HG03060 (cell line): ENCODE measurements at regions not wholly inside any gene's neighbourhood (a gene's known extent, or its start where the extent isn't known, plus 50 kb on each side); places are given as distances from the start of the nearest gene placed in this dataset.
"Not testable (repeated sequence)": the region's sequence is repeated elsewhere in the genome, so short reads cannot be mapped to it uniquely, and the experiment has no call there.

Experiments
- ATAC-seq: cut with Tn5 transposase; IDR thresholded peaks from one replicate; pipeline ENCODE4 v1.9.1; 2021; ENCODE audit warnings: low read depth, moderate number of reproducible peaks; ENCODE audit not compliant: unreplicated experiment

DNA sequence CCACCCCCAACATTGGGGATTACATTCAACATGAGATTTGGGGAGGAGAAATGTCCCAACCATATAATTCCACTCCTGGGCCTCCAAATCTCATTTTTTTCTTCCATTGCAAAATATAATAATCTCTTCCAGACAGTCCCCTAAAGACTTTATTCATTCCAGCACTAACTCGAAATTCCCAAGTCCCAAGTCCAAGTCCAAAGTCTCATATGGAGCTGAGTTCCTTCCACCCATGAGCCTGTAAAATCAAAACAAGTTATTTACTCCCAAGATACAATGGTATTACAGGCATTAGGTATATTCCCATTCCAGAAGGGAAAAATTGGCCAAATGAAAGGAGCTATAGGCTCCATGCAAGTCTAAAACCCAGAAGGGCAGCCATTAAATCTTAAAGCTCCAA is 56.7 kb downstream of the P2RY1 start:
- ATAC-seq: no peak

DNA sequence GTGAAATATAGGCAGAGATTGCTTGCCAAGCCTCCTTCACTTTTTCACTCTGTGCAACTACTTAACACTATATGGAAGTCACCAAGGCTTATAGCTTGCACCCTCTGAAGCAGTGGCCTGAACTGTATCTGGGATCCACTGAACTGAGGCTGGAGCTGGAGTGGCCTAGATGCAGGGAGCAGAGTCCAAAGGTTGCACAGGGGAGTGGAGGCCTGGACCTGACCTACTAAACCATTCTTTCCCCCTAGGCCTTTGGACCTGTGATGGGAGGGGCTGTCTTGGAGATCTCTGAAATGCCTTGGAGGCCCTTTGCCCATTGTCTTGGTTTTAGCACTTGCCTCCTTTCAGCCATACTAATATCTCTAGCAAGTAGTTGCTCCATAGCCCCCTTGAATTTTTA is 57.5 kb downstream of the P2RY1 start:
- no peak for ATAC-seq

DNA sequence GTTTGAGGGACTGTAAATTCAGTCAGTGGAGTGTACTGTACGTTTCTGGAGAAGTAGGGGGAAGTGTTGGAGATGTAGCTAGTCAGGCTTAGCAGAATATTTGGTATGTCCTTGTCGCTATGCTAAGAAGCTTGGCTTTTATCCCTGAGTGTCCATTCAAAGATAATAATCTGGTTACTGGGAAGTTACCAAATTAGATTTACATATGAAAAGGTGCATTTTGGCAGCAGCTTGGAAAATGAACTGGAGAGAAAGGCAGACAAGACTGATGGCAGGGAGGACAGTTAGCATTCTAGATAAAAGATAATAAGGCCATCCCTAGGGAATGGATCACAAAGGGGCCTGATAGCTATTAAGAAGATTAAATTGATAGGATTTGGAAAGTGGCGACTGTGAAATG is 58.7 kb downstream of the P2RY1 start:
- no peak for ATAC-seq

DNA sequence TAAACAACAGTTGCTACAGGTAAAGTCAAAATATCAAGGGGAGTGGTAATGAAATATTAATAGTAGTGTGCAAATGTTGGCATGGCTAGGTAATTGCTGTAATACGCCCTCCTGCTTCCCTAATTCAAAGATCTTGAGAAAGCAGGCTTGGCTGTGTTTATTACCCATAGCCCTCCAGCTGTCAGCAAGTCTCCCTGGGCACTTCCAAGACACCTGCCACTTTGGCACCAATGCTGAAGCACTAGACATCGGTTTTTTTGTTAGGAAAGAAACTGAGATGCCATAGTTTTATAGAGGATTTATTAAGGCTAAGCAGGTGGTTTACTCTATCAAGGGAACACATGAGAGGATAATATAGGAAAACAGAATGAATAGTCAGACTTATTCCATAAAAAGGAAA is 64.4 kb downstream of the P2RY1 start:
- no peak for ATAC-seq

DNA sequence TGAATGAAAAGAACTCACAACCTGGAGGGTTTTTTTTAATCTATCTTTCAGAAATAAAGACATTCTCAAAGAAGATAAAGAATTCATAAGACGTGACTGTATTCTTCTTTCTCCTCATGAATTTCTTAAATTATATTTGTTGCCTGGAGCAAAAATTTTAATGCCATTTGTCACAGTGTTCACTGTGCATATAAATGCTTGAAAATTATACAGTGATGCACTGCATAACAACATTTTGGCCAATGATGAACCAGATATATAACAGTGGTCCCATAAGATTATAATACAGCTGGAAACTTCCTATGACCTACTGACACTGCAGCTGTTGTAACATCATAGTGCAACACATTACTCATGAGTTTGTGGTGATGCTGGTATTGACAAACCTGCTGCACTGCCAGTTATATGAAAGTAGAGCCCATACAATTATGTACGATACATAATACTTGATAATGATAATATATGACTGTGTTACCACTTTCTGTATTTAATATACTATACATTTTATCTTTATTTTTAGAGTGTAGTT is 67.3 kb downstream of the P2RY1 start:
- no peak for ATAC-seq

DNA sequence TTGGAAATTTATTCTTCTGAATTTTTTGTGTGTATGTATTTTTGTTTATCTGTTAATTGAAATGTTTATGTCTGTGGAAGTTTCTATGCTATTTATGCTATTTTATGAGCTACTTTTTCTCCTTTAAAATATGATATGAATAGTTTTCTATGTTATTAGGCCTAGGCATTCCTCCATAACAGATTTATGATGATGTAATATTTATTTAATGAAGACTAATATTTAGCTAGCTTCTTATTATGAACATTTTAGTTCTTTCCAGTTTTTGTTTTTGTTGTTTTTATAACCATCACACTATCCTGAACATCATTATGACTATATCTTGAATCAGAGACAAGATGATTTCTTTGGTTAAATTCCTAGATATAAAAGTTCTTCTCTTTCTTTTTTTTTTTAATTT is 70.7 kb downstream of the P2RY1 start:
- ATAC-seq: no peak

DNA sequence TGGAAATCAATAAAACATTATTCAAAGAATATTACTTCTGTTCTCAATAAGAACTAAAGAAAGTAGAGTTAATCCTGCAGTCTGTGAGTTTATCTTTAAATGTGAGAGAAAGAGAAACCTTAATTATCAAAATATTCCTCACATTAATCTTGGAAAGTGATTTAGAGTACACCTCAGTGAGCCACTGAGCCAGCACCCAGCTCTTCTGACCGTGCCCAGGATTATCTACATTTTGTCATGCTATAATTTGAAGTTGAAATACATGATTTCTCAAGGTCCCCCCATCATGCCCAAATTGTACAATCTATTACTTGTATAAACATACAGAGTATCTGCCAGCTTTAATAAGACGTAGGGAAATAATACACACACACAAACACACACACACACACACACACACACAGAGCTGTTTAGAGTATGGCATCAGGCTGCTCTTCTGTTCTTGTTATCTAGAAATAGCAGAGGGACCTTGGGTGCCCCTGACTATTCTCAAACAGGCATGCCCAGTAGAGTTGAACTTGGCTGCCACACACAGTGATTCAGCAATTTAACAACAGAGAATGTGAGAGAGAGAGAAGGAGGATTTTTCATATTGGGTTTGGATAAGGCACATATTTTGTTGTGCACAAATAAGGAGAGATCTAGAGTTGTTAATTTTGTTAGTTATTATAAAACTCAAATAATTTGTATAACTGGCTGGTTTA is 74.4 kb downstream of the P2RY1 start:
- ATAC-seq: no peak

DNA sequence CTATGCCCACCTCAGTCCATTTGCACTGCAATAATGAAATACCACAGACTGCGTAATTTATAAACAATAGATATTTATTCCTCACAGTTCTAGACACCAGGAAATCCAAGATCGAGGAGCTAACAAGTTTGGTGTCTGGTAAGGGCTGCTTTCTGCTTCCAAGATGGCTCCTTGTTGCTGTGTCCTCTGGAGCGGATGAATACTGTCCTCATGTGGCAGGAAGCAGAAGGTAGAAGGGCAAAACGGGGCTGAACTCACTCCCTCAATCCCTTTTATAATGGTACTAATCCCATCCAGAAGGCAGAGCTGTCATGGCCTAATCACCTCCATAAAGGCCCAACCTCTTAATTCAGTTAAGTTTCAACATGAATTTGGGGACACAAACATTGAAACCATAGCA is 75.3 kb downstream of the P2RY1 start:
- ATAC-seq: no peak

DNA sequence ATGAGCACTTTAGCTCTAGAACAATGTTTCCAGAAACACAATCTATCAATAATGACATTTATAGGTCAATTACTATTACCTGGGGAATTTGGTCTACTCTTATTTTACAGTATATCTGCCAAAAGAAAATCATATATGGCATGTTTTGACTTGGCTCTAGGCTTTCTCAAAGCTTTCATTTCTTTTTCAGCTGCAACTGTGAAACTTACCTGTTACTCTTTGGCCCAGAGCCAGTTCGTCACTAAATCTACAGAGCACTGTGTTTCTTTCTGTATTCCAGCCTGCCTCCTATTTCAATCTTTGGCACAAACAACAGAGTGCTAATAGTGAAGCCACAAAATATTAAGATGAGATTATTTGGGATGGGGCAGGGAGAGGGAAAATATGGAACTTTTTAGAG is 76.0 kb downstream of the P2RY1 start:
- no peak for ATAC-seq

DNA sequence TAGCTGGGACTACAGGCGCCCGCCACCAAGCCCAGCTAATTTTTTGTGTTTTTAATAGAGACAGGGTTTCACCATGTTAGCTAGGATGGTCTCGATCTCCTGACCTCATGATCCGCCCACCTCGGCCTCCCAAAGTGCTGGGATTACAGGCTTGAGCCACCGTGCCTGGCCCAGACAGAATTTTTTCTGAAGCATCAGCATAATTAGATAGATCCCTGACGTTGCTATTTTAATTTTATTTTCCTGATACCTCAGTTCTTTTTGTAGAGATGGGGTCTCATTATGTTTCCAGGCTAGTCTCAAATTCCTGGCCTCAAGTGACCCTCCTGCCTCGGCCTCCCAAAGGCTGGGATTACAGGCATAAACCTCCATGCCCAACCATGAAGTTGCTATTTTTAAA is 79.8 kb downstream of the P2RY1 start:
- ATAC-seq: not testable (repeated sequence)

DNA sequence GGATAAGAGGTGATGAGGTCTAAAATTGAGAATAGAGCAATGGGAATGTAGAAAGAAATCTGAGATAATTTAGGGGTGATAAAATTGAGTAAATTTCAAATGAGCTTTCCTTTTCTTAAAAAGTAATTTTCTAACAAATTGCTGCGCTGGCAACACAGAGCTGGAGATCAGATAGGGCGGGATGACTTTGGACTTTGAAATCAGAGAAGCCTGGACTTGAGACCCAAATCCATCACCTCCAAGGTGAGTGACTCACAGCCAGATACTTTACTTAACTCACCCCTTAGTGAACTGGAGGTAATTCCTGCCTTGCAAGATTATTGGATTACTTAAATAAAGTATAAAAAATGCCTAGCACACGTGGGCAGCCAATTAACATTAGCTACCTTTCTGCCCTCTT is 80.8 kb downstream of the P2RY1 start:
- no peak for ATAC-seq

DNA sequence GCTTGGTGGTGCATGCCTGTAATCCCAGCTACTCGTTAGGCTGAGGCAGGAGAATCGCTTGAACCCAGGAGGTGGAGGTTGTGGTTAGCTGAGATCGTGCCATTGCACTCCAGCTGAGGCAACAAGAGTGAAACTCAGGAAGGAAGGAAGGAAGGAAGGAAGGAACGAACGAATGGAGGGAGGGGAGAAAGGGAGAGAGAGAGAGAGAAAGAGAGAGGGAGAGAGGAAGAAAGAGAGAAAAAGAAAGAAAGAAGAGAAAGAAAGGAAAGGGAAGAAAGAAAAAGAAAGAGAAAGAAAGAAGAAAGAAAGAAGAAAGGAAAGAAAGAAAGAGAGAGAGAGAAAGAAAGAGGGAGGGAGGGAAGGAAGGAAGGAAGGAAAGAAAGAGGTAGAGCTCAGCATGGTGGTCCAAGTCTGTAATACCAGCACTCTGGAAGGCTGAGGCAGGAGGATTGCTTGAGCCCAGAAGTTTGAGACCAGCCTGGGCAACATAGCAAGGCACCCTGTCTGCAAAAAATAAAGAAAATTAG is 81.9 kb downstream of the P2RY1 start:
- ATAC-seq: no peak

DNA sequence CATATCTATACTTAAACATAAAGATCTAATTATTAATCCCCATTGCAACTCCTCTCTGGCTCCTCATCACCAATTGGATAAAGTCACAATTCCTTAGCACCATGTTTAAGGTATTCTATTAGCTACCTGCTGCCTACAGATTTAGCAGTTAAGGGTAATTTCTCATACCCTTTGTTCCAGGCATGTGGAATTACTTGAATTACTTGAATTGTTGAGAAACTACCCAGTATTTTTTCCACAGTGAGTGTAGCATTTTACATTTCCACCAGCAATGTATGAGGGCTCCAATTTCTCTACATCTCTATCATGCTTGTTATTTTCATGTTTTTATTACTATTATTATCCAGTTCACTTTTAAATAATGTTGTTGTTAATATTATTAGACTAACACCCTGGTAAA is 86.4 kb downstream of the P2RY1 start:
- ATAC-seq: no peak

DNA sequence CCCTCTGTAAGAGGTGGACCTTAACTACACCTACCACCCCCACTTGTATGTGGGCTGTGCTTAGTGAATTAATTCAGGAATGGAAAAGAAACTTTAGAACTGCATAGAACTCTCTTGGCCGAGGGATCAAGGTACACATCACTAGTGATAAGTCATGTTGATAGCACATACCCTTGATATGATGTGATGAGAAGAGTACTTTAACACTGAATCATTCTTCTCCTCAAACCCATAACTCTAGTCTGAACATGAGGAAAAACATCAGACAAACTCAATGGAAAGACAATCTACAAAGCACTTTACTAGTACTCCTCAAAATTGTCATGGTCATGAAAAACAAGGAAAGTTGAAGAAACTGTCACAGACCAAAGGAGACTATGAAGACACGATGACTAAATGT is 87.6 kb downstream of the P2RY1 start:
- no peak for ATAC-seq

DNA sequence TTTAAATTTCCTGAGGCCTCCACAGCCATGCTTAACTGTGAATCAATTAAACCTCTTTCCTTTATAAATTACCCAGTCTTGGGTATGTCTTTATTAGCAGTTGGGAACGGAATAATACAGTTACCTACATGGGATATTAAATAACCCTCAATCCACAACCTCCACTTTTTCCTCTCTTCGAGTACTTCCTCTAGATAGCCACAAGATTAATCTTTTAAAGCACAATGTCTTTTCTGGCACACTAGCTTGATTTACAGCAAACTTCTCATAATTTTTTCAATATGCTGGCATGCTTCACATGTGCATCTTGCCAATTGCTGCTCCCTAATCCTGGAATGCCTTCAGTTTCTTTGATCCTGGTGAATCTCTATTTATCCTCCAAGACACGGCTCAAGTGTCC is 92.2 kb downstream of the P2RY1 start:
- ATAC-seq: no peak

DNA sequence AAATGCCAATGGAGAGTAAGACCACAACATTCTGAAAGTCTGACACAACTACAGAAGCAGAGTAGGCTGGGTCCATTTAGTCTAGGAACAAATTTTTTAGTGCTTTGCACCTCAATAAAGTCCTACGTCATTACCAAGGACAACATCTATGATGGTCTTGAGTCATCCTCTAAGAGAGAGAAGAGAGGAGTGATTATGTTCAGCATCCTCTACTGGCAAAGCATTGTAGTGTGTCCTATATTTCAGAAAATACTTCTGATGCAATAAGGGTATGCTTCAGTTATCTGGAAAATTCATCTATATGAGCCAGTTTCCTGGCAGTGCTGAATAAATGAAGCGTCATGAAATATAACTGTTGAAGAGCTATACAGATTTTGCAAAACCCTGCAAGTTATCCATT is 95.6 kb downstream of the P2RY1 start:
- ATAC-seq: no peak

DNA sequence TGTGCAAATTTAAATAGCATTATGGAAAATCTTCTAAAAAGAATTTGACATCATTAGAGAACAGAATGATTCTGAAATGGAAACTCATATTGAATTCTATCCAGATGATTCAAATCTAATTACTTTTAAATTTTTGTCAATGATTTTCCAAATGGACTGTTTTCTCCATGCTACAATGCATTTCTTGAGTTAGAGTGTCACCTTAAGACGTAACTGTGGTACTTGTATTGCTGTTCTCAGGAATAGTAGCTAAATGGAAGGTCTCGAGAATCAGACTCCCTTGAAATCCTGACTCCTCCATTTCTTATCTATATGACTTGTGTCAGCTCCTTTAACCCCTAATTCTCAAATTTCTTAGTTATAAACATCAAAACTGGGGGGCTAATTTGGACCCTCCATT is 102.3 kb downstream of the P2RY1 start:
- no peak for ATAC-seq

DNA sequence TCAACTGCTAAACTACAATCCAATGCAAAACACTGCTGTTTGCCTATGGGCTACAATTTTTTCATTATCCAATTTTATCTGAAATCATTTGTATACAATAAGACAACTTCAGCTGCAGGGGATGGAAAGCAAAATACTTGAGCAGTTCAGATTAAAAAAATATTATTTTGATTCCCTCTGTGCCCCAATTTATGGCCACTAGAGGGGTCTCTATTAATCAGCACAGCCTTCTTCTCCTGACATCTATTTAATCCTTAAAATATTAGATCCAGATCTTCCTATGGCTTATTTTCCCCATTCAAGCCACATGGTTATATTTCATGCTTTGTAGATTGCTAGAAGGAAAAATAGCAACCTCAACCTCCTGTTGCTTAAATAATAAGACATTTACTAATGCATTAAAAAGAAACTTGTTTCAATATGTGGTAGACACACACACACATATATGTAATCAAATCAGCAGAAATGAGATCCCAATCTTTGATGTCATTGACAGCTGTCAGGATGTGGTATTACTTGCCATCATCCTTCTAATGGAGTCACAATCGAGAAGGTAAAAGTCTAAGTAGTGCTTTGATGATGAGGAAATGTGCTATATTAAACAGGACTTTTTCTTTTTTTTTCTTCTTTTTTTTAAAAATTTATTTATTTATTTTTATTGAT is 104.2 kb downstream of the P2RY1 start:
- ATAC-seq: no peak

DNA sequence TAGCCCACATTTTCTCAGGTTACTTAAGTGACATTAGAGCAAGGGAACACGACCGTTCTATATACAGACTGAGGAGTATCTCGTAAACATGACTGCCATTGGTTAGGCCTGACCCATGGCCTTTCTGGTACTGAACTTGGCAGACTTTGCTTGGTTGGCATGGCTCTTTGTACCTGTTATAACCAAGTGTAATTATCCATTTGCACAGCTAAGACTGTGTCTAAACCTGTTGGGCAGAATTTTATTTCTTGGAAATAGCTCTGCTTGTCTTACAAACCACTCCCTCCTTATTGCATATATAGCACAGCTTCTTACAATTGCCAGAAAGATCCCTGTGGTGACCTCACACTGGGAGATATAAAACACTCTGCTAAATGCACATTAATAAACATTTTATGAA is 106.9 kb downstream of the P2RY1 start:
- ATAC-seq: no peak

DNA sequence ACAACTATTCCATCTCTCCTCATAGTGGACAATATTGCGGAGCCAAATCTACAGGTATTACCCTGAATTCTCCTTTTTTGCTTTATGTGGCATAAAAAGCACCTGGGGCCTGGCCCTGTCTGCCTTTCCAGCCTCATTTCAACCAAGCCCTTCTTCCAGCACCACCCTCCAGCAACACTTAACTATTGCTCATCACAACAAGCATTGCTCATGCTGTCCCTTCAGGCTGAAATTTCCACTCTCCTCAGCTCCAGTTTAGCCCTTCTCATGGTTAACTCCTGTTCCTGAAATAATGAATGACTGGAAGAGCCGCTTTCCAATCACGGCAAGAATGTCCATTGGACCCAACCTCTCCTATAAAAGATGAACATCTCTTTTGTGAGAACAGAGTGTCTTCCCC is 107.4 kb downstream of the P2RY1 start:
- ATAC-seq: no peak

DNA sequence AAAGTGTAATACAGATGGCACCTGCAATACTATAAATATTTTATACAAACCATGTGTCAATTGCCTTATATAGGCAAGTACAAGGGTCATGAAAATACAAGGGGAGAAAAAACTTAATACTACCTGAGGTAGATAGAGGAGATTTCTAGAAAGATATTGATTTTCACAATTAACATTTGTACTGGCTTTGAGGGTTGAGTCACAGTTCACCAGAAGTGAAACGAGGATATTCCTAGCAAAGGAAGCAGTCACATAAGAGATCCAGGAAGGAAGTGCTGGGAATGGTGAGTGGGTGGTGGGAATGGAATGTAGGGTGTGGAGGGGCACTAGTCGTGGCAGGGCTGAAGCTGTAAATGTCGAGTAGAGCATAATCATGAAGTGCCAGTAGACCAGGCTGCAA is 108.7 kb downstream of the P2RY1 start:
- ATAC-seq: no peak

DNA sequence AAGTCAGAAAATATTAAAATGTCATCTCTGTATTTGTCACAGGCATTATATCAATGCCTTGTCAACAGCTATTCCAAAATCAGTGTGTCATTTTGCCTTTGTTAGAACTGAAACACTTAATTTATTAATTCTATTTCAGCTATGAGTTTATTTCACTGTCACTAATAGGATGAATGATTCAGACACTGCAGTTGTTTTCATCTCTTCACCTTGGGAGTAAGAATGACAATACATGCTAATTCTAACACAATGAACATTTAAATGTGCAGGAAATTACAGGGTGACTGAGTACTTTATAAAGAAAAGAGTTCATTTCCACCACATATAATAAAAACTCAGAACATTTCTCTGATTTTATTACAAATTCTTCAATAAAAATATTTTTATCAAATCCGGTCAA is 109.7 kb downstream of the P2RY1 start:
- ATAC-seq: no peak
